NCI-H524 treated with DMSO at 0.1 percent for 48 hours (cell line): ENCODE measurements at regions not wholly inside any gene's neighbourhood (a gene's known extent, or its start where the extent isn't known, plus 50 kb on each side); places are given as distances from the start of the nearest gene placed in this dataset.

Experiments
- DNase-seq: peaks from one replicate; lab custom pipeline; 2025; lab: John Stamatoyannopoulos, UW

DNA sequence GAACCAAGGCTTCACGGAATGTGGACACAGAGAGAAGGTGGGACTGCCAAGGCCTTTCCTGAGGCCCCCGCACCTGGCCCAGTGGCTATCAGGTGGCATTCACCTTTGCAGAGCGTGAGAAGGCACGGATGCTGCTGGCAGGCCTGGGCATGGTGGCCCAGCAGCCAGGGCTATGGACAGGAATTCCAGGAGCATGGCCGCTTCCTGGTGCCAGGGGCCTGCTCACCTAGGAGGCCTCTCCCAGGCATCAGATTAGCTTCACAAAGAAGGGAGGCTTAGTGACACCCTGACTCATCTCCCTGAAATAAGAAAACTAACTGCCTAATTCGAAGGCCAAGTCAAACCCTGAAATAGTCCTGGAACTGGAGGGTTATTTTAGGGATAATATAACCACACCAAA is 155.8 kb downstream of the TEX29 start:
- DNase-seq = no peak

GRCh38 chr13:111479412-111479811 is 159.0 kb downstream of the TEX29 start:
- DNase-seq = no peak

DNA sequence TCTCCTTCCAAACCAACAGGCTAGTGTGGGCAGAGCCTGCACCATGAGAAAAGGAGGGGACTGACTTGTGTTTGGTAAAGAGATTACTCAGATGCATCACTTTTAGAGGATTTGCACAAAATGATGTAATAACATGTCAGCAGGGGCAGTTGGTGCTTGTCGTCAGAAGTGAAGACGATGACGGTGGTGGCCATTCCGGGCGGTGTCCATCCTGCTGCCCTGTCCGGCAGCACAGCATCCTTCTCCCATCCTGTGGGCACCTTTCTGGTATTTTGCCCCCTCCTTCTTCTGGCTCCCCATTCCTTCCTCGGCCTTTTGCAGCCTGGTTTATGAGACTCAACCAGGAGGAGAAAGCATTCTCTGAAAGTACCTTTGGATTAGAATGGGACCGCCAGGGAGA is 160.1 kb downstream of the TEX29 start:
- DNase-seq = no peak

DNA sequence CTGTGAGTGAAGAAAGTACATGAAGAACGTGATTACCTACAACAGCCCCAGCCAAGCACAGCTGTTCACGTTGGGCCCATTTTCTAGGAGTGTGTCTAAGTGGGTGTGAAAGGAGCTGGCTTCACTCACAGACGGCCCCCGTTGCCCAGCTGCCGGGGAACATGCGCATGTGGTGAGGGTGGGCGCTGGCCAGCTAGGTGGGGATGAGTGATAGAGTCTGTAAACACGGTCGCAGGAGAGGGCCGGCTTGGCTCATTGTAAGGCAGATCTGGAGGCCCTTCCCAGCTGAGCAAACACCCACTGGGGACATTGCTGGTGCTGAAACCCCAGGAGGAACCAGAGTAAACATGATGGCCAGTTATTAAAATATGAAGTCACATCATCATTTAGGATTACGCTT is 160.5 kb downstream of the TEX29 start:
- no peak for DNase-seq

GRCh38 chr13:111482126-111482525 is 161.7 kb downstream of the TEX29 start:
- DNase-seq = no peak

DNA sequence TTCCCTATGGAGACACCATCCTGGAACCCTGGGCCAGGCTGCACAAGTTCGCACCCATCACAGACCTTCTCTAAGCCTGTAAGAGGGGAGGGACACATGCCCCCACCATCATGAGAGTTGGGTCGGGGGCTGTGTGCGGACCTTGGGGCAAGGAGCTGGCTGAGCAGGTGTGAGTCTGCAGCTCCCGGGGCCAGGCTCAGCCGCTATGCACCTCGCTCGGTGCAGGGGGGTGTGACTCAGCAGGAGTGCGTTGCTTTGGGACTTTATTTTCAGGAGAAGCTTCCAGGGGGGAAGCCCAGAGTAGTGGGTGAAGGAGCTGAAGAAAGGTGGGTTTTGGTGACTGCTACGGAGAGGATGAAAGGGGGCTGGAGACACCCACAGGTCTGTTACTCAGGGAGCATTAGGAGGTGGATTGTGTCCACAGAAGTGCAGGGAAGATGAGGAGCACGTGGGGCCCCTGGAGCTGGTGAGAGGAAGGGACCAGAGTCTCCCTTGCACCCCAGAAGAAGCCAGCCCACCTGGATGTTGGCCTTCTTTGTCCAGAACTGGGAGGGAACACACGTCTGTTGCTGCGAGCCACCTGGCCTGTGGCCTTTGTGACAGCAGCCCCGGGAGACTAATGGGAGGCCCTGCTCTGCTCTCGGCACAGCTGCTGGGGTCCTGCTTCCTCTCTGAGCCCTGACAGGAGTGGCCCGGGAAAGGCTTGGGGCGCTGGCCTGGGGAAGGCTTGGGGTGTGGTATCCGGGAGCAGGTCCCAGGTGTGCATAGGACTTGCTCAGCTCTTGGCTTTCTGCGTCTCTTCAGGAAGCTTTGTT is 162.6 kb downstream of the TEX29 start:
- DNase-seq = no peak

DNA sequence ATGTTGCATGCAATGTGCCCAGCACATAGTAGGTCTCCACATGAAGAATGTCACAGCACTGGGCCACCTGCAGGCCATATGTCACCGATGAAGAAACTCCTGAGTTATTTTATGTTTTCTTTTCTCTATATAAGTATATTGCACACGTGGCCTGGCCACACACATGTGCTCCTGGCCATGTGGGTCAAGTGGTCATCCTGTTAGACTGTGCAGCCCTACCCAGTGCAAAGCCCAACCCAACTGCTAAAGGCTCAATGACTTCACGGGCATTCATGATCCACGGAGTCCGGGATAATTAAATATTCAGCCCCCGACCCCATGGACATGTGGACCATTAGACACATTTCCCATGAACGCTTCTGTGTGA is 163.2 kb downstream of the TEX29 start:
- no peak for DNase-seq

DNA sequence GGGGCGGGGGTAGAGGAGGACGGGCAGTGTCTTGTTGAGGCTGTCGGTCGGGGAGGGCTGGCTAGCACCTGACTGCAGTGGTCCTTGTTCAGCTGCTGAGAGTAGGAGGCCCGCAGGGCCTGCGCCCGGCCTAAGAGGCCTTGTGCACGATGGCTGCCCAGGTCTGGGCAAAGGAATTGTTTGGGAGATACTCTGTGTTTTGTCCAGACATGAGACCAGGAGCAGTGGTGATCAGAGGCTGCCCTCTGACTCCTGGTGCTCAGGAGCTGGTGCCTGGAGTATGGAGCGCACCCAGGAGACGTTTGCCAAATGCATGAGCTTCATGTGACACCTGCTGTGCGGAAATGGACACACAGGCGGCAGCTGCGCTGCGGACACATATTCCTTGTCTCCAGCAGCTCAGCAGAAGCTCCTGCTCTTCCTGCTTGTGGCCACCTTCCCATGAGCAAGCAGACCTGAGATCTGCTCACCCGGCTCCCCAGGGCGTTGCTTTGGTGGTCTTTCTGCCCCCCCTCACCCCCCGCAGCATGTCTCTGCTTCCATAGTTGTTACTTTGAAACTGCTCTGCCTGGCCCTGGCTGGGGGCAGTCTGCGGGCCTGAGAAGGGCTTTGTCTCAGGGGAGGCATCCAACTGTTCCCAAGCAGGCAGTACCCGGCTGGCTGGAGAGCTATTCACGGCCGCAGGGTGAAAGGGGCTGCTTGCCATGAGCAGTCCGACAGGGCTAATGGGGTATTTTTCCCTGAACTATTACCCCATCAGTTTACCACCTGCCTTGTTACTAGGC is 163.9 kb downstream of the TEX29 start:
- DNase-seq = no peak

- no peak for DNase-seq
These were observed 164.5 kb downstream of the TEX29 start for GRCh38 chr13:111484959-111485358.

- no peak for DNase-seq
These were observed 165.2 kb downstream of the TEX29 start for GRCh38 chr13:111485491-111486250.

DNA sequence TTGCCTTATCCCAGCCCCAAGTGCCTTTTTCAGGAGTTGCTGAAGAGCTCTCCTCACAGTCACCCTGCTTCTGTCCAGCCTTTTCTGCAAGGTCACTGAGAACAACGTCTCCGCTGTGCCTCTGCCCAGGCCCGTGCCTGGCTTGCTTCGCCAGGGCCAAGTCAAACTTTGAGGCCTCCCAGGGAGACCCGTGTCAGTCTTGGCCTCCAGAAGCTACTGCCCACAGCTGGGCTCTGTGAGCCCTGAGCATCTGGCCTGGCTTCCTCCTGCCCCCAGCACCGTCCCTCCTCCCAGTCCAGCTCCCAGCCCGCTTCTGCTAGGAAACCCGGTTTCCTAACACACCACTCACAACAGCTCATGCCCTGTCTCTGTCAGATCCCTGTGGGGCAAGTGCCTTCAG is 165.9 kb downstream of the TEX29 start:
- no peak for DNase-seq

DNA sequence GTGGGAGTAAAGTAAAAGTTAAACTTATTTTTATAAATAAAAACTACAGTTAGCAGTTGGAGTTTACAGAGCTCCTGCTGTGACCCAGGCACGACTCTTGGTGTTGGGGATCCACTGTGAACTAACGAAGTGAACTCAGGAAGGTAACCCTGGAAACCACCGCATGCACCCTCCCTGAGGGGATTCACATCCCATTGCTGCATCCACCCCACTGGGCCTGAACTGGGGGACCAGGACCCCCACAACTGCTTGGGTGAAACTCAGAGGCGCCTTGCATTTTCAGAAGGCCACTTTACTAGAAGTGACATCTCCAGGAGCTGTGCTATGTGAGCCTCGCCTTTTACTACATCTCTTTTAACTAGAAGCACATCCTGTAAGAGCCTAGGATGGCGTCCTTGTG is 166.4 kb downstream of the TEX29 start:
- no peak for DNase-seq

GRCh38 chr13:111488486-111489132 is 168.2 kb downstream of the TEX29 start:
- no peak for DNase-seq

GRCh38 chr13:111489301-111489700 is 168.9 kb downstream of the TEX29 start:
- DNase-seq = no peak

- DNase-seq = no peak
These were observed 170.2 kb downstream of the TEX29 start for GRCh38 chr13:111490611-111491010.

GRCh38 chr13:111491021-111491420 is 170.6 kb downstream of the TEX29 start:
- DNase-seq = no peak

- no peak for DNase-seq
These were observed 171.2 kb downstream of the TEX29 start for GRCh38 chr13:111491659-111492058.

DNA sequence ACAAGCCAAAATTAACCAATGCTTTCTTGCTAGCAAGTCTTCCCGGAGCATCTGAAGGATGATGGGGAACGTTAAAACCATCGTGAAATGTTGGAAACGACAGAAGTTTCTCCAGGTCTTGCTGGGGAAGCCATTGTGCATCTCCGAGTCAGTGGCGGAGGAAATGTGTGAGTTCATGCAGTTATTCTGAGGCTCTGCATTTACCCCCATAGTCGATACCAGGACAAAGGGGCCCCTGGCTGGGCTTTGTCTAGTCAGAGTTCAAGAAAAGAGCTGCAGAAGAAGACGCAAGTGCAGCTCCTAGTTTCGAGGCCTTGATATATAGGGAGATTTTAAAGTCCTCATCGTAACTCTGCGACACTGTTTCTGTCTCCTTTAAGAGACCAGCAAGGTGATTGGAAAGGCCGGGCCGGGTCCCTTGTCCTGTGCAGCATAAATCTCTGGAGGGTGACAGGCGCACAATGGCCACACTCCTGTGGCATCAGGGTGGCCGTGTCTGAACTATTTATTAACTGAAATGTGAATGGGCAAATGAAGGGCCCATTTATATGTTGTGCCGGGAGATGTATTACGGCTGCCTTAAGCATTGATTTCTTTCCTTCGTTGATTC is 172.0 kb downstream of the TEX29 start:
- DNase-seq = no peak

GRCh38 chr13:111492958-111493357 is 172.5 kb downstream of the TEX29 start:
- DNase-seq = no peak

GRCh38 chr13:111493468-111493867 is 173.0 kb downstream of the TEX29 start:
- no peak for DNase-seq

GRCh38 chr13:111494641-111495040 is 174.2 kb downstream of the TEX29 start:
- no peak for DNase-seq
